ENCODE measurements at regions not wholly inside any gene's neighbourhood (a gene's known extent, or its start where the extent isn't known, plus 50 kb on each side); places are given as distances from the start of the nearest gene placed in this dataset.

GRCh38 chr13:23984546-23984945 is 87.2 kb upstream of the C1QTNF9B start:
- no peak for FAIRE-seq

GRCh38 chr13:23985060-23985459 is 87.8 kb upstream of the C1QTNF9B start:
- no peak for FAIRE-seq

- FAIRE-seq = no peak
These were observed 88.5 kb upstream of the C1QTNF9B start for GRCh38 chr13:23985839-23986238.

GRCh38 chr13:23986619-23987018 is 89.3 kb upstream of the C1QTNF9B start:
- FAIRE-seq = no peak

- FAIRE-seq = no peak
These were observed 90.1 kb upstream of the C1QTNF9B start for GRCh38 chr13:23987331-23987894.

GRCh38 chr13:23988546-23989122 is 91.3 kb upstream of the C1QTNF9B start:
- FAIRE-seq = no peak

- FAIRE-seq = no peak
These were observed 93.2 kb upstream of the C1QTNF9B start for GRCh38 chr13:23990455-23990854.

GRCh38 chr13:23991119-23991518 is 93.8 kb upstream of the C1QTNF9B start:
- FAIRE-seq = no peak

GRCh38 chr13:23992781-23993679 is 95.7 kb upstream of the C1QTNF9B start:
- no peak for FAIRE-seq

GRCh38 chr13:23993680-23993985 is 96.3 kb upstream of the C1QTNF9B start:
- no peak for FAIRE-seq

- FAIRE-seq = no peak
These were observed 98.2 kb upstream of the C1QTNF9B start for GRCh38 chr13:23995283-23996073.

GRCh38 chr13:23996456-23996855 is 99.2 kb upstream of the C1QTNF9B start:
- no peak for FAIRE-seq

GRCh38 chr13:23999424-23999823 is 102.1 kb upstream of the C1QTNF9B start:
- FAIRE-seq = no peak

GRCh38 chr13:24002206-24002815 is 105.0 kb upstream of the C1QTNF9B start:
- FAIRE-seq = no peak

GRCh38 chr13:24004142-24004899 is 107.0 kb upstream of the C1QTNF9B start:
- no peak for FAIRE-seq

GRCh38 chr13:24004971-24005370 is 107.7 kb upstream of the C1QTNF9B start:
- FAIRE-seq = no peak

GRCh38 chr13:24005755-24006281 is 108.5 kb upstream of the C1QTNF9B start:
- FAIRE-seq = no peak

GRCh38 chr13:24006520-24007248 is 109.4 kb upstream of the C1QTNF9B start:
- no peak for FAIRE-seq

- FAIRE-seq = no peak
These were observed 110.8 kb upstream of the C1QTNF9B start for GRCh38 chr13:24007979-24008620.

GRCh38 chr13:24008679-24009078 is 111.4 kb upstream of the C1QTNF9B start:
- no peak for FAIRE-seq

GRCh38 chr13:24011266-24011665 is 114.0 kb upstream of the C1QTNF9B start:
- no peak for FAIRE-seq

All from G401.6 (cell line).